ENCODE measurements at regions not wholly inside any gene's neighbourhood (a gene's known extent, or its start where the extent isn't known, plus 50 kb on each side); places are given as distances from the start of the nearest gene placed in this dataset.

DNA sequence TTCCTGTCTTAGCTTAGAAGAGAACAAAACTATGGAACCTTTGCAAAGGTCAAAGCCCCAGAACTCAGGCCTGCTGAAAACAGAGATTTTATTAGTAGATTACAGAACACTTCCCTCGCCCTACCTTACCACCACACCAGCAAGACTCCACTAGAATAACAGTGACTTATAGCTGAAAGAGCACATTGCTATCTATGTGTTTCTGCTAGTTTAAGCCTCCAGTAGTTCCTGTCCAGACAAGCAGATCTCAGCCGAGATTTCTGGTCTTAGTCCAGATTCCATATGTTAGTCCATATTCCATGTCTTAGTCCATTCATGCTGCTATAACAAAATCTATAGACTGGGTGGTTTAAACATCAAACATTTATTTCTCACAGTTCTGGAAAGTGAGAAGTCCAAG is 412.3 kb upstream of the ID4 start:
- no peaks in the 10 kb centered on the region for H3K27me3 Mint-ChIP-seq (ENCODE audit: low read depth)
- no peaks in the 10 kb centered on the region for H3K36me3 Mint-ChIP-seq (ENCODE audit: insufficient read depth in 2 of 2)
- H3K4me3 Mint-ChIP-seq = no peak overlapping the region
- H3K4me1 Mint-ChIP-seq (ENCODE audit: low read depth) = no peaks in the 10 kb centered on the region
- DNase-seq (no peak), ATAC-seq (replicated peaks in 1 of 2) (no peak)
- H3K9me3 Mint-ChIP-seq = peaks cover 3 to 5% of the 10 kb centered on the region in 2 donors
- H3K27ac Mint-ChIP-seq = no peak overlapping the region

DNA sequence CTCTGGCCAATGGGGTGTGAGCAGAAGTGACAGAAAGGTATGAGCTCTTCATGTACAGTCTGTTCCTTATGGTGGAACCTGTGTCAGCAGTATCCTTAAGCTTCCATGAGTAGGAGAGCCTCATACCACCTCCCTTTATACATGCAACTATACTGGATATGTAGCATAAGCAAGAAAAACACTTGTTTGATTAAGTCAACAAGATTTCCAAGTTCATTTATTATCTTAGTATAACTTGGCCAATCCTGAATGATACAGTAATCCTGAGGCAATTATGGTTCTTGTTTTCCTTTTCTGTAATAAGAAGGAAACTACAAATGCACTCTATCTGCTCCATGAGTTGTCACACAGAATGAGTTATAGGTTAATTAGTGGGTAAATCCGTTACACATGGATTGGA is 409.6 kb upstream of the ID4 start:
- Mint-ChIP-seq H3K27me3 (ENCODE audit: low read depth) (no peaks in the 10 kb centered on the region), H3K9me3 (peaks cover 4 to 6% of the 10 kb centered on the region in 2 donors), H3K36me3 (ENCODE audit: insufficient read depth in 2 of 2) (no peaks in the 10 kb centered on the region), H3K27ac (no peak overlapping the region), H3K4me3 (no peak overlapping the region), H3K4me1 (ENCODE audit: low read depth) (no peaks in the 10 kb centered on the region)
- no peak for ATAC-seq (replicated peaks in 1 of 2)
- no peak for DNase-seq

DNA sequence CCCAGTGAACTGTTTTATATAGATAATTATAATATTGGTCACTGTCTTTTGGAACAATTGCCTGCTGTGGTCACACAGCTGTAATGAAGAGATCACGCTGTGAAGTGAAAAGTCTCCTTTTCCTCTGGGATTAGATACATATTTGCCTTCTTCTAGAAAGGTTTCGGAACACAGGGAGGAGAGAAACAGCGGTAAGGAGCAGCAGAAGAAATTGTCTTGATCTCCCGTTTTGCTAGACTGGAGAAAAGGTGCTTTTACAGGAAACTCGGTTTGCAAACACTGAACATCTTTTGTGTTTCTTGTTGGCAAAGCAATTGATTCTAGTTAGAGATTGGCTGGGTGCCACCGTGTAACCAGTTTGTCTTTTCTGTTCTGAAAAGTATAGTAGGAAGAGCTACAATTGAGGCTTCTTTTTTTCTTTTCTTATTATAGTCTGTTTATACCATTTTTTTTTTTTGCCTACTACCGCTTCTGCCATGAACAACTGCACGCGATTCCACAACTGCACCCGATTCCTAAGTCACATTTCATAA is 404.1 kb upstream of the ID4 start:
- Mint-ChIP-seq H3K9me3 (peaks cover 11% of the 10 kb centered on the region in 2 donors), H3K27me3 (ENCODE audit: low read depth) (no peaks in the 10 kb centered on the region), H3K36me3 (ENCODE audit: insufficient read depth in 2 of 2) (peaks cover 0 to 3% of the 10 kb centered on the region in 2 donors), H3K4me1 (ENCODE audit: low read depth) (no peaks in the 10 kb centered on the region), H3K27ac (no peak overlapping the region), H3K4me3 (no peak overlapping the region)
- DNase-seq = no peak
- no peak for ATAC-seq (replicated peaks in 1 of 2)

DNA sequence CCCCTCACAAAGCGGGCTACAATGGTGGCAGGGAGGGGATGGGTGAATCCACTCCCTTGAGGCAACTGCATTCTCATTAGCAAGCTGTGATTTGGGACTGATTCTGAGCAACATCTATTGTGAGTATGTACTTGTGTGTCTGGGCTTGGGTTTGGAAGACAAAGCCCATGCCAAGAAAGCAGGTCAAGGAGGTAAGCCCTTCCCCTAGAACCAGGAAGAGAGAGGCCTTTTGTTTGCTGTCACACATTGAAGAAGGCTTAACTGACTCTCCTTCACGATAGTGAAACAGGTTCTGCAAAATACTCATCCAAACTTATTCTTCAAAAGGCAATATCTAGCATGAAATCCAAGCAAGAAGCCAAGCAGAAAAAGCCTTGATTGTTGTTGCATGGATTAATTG is 403.1 kb upstream of the ID4 start:
- H3K9me3 Mint-ChIP-seq = peaks cover 11% of the 10 kb centered on the region in 2 donors
- no peak overlapping the region for H3K4me3 Mint-ChIP-seq

DNA sequence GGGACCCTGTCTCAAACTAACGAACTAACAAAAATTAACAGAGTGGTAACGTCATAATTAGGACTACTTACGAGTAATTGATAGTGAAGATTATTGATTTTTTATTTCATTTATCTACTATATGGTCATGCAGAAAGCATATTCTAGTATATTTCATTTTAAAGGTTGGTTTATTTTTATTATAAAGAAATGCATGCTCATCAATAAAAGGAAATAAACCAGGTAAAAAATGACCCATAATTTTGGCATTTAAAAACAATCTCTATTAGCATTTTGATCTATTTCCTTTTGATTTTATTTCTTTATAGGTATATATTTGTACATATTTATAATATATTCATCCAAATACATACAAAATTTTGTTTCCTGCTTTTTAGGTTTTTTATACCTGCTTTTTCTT is 401.4 kb upstream of the ID4 start:
- Mint-ChIP-seq H3K27me3 (ENCODE audit: low read depth) (no peaks in the 10 kb centered on the region), H3K27ac (no peak overlapping the region), H3K4me3 (no peak overlapping the region), H3K9me3 (peaks cover 8% of the 10 kb centered on the region in 2 donors), H3K36me3 (ENCODE audit: insufficient read depth in 2 of 2) (peaks cover 0 to 3% of the 10 kb centered on the region in 2 donors), H3K4me1 (ENCODE audit: low read depth) (no peaks in the 10 kb centered on the region)
- ATAC-seq (replicated peaks in 1 of 2) (no peak), DNase-seq (no peak)

More for the DNA sequence above, 403.1 kb upstream of the ID4 start:
- Mint-ChIP-seq H3K36me3 (ENCODE audit: insufficient read depth in 2 of 2) (peaks cover 0 to 3% of the 10 kb centered on the region in 2 donors), H3K4me1 (ENCODE audit: low read depth) (no peaks in the 10 kb centered on the region), H3K27me3 (ENCODE audit: low read depth) (no peaks in the 10 kb centered on the region), H3K27ac (no peak overlapping the region)
- ATAC-seq (replicated peaks in 1 of 2) (no peak), DNase-seq (no peak)

DNA sequence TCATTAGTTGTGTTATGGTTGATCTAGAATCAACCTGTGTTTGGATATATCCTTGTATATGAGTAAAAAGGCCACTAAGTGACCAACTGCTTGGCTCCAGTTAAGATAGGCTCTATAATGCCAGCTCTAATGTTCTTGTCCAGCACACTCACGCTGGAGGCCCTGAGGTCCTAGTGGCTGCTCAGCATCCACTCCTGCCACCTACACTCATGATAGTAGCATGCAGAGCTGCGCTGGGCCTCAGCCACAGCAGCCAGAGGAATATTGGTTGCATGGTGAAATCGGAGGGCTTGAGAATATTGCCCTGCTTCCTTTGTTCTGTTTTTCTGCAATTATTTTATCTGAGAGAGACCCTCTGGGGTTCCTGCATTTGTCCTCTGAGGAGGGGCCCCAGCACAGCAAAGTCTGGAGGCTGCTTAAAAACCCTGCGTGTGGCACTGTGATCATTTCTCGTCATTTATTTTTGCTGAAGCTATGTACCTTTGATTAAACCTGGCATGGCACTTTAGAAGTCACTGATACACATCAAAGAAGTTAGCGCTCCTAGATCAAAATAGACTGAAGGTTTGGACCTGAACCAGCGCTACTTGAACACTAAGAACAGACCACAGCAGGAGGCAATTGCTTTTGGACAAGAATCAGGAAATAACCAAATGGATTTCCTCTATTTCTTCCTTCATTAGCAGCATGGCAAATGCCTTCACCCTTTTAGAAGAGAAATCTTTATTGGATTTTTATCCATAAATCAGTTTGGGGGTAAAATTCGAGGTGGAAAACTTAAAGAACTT is 398.4 kb upstream of the ID4 start:
- Mint-ChIP-seq H3K27me3 (ENCODE audit: low read depth) (no peaks in the 10 kb centered on the region), H3K36me3 (ENCODE audit: insufficient read depth in 2 of 2) (peaks cover 0 to 3% of the 10 kb centered on the region in 2 donors), H3K27ac (no peak overlapping the region), H3K4me1 (ENCODE audit: low read depth) (no peaks in the 10 kb centered on the region), H3K9me3 (peaks cover 7 to 8% of the 10 kb centered on the region in 2 donors), H3K4me3 (no peak overlapping the region)
- ATAC-seq (replicated peaks in 1 of 2) (no peak), DNase-seq (no peak)

DNA sequence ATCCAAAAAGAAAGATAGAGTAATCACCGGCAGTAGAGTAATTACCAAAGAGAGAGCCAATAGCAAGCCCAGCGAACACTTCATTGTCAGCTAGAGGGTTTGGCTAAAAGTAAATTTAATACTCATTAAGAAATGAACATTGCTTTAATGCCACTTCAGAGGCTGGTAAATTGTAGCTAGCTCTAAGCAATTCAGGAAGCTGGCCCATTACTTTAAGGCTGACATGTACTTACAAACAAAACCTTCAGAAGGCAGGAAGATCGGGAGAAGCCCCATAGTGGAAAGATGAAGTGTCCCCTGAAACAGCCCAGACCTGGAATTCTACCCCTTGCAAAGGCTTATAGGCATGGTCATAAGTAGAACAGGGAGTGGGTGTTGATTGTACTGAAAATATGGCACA is 396.6 kb upstream of the ID4 start:
- ATAC-seq (replicated peaks in 1 of 2) (no peak), DNase-seq (no peak)
- H3K27ac Mint-ChIP-seq = no peak overlapping the region
- H3K4me1 Mint-ChIP-seq (ENCODE audit: low read depth) = no peaks in the 10 kb centered on the region
- H3K36me3 Mint-ChIP-seq (ENCODE audit: insufficient read depth in 2 of 2) = peaks cover 0 to 3% of the 10 kb centered on the region in 2 donors
- H3K4me3 Mint-ChIP-seq = no peak overlapping the region
- peaks cover 7 to 12% of the 10 kb centered on the region in 2 donors for H3K9me3 Mint-ChIP-seq
- H3K27me3 Mint-ChIP-seq (ENCODE audit: low read depth) = no peaks in the 10 kb centered on the region

DNA sequence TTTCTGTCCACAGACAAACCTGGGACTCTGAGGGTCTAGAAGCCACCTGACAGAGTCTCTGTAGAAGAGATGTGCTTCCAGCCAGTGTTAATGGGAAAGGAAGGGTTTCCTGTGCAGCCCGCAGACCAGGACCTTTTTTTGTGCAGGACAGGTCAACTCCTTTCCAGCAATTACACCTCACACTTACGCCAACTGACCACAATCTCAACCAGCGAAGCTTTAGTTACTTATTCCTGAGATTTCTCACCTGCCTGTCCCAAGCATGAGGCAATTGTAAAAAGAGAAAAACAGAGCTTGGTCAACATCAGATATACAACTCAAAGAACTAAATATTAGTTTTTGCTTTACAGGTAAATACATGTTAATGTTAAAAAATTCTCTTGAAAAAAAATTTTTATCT is 393.8 kb upstream of the ID4 start:
- peaks cover 2 to 6% of the 10 kb centered on the region in 2 donors for H3K9me3 Mint-ChIP-seq
- H3K27ac Mint-ChIP-seq = no peak overlapping the region
- no peaks in the 10 kb centered on the region for H3K4me1 Mint-ChIP-seq (ENCODE audit: low read depth)
- no peak overlapping the region for H3K4me3 Mint-ChIP-seq
- no peaks in the 10 kb centered on the region for H3K36me3 Mint-ChIP-seq (ENCODE audit: insufficient read depth in 2 of 2)
- no peaks in the 10 kb centered on the region for H3K27me3 Mint-ChIP-seq (ENCODE audit: low read depth)
- ATAC-seq (replicated peaks in 1 of 2) (no peak), DNase-seq (no peak)

DNA sequence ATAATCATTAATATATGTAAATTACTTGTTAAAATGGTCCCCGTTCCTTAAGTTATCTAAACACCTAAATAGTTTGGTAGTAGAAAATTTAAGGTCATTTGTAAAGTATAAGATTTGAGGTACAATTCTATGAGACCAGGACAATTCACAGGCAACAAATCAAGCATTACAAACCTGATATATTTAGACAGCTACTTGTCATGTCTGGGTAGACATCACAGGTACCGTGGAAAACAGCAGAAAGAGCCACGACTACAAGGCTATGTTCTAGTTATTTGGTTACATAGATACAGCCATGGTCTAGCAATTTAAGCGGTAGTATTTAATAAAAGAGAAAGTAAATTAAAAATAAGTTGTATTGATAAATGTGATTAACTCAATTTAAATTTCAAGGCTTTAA is 393.1 kb upstream of the ID4 start:
- DNase-seq (no peak), ATAC-seq (replicated peaks in 1 of 2) (no peak)
- Mint-ChIP-seq H3K4me3 (no peak overlapping the region), H3K27me3 (ENCODE audit: low read depth) (no peaks in the 10 kb centered on the region), H3K9me3 (peaks cover 2 to 6% of the 10 kb centered on the region in 2 donors), H3K27ac (no peak overlapping the region), H3K4me1 (ENCODE audit: low read depth) (no peaks in the 10 kb centered on the region), H3K36me3 (ENCODE audit: insufficient read depth in 2 of 2) (no peaks in the 10 kb centered on the region)

DNA sequence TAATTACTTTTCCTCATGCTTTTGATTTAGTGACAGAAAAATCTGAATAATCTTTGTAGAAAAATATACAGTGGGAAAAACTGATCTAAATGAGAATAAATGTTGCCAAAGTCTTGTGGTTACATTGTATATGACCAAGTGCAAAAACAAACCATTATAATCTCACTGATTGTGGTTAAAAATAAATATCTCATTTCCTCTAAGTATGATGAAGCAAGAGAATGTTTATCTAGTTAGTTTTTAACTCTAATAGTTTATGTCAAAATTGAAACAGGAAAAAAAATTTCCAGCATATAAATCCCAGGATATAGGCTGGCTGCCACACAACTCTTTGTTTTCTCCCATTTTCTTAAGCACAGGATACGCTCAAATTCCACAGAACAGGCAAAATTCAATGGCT is 392.7 kb upstream of the ID4 start:
- H3K9me3 Mint-ChIP-seq = peaks cover 2 to 6% of the 10 kb centered on the region in 2 donors
- ATAC-seq (replicated peaks in 1 of 2) = no peak
- H3K27me3 Mint-ChIP-seq (ENCODE audit: low read depth) = no peaks in the 10 kb centered on the region
- no peaks in the 10 kb centered on the region for H3K36me3 Mint-ChIP-seq (ENCODE audit: insufficient read depth in 2 of 2)
- no peak overlapping the region for H3K4me3 Mint-ChIP-seq
- no peaks in the 10 kb centered on the region for H3K4me1 Mint-ChIP-seq (ENCODE audit: low read depth)
- no peak for DNase-seq
- H3K27ac Mint-ChIP-seq = no peak overlapping the region

DNA sequence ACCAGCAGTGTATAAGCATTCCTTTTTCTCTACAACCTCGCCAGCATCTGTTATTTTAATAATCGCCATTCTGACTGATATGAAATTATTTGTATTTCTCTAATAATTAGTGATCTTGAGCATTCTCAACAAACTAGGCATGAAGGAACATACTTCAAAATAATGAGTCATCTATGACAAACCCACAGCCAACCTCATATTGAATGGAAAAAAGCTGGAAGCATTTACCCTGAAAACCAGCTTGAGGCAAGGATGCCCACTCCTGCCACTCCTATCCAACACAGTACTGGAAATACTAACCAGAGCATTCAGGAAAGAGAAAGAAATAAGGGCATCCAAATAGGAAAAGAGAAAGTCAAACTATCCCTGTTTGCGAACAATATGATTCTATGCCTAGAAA is 390.6 kb upstream of the ID4 start:
- no peak for ATAC-seq (replicated peaks in 1 of 2)

DNA sequence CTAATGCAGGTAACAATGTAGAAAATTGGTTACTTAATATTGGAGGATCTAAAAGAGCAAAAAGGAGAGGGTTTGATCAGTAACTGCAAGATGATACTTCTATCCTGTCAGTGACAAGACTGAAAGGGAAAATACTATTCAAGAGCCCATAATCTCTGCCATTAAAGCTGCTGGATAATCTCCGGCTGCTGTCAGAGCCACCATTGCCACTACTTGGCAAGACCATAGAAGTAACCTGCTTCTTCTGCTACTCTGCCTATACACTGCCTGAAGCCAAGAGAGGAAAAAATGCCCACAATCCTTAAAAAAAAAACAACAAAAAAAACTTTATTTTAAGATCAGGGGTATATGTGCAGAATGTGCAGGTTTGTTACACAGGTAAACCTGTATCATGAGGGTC is 386.5 kb upstream of the ID4 start:
- Mint-ChIP-seq H3K36me3 (ENCODE audit: insufficient read depth in 2 of 2) (no peaks in the 10 kb centered on the region), H3K4me3 (no peak overlapping the region), H3K27ac (no peak overlapping the region), H3K9me3 (peaks cover 2 to 4% of the 10 kb centered on the region in 2 donors), H3K27me3 (ENCODE audit: low read depth) (no peaks in the 10 kb centered on the region), H3K4me1 (ENCODE audit: low read depth) (no peaks in the 10 kb centered on the region)
- ATAC-seq (replicated peaks in 1 of 2) = no peak
- no peak for DNase-seq

More for the DNA sequence above, 390.6 kb upstream of the ID4 start:
- Mint-ChIP-seq H3K27me3 (ENCODE audit: low read depth) (no peaks in the 10 kb centered on the region), H3K27ac (no peak overlapping the region), H3K36me3 (ENCODE audit: insufficient read depth in 2 of 2) (no peaks in the 10 kb centered on the region), H3K4me1 (ENCODE audit: low read depth) (no peaks in the 10 kb centered on the region), H3K4me3 (no peak overlapping the region), H3K9me3 (peaks cover 4 to 6% of the 10 kb centered on the region in 2 donors)
- no peak for DNase-seq

DNA sequence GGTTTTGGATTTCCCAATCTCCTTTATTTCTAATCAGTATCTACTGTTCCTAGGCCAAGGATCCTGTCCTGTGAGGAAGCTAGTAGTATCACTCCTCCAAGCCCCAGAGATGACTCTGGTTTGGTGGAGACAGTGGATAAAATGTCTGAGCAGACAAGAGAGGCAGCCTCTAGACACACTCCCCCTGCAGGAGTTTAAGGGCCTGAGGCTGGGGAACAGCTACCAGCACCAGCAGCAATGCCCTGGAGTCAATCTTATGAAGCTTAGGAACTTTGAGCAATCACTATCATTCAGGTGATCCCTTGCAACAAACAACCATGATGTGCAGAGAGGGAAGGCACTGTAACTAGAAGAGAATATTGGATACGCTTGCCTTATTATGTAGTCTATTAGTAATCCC is 384.7 kb upstream of the ID4 start:
- no peaks in the 10 kb centered on the region for H3K36me3 Mint-ChIP-seq (ENCODE audit: insufficient read depth in 2 of 2)
- ATAC-seq (replicated peaks in 1 of 2) = no peak
- no peak for DNase-seq
- H3K9me3 Mint-ChIP-seq = peaks cover 0 to 4% of the 10 kb centered on the region in 2 donors
- no peaks in the 10 kb centered on the region for H3K27me3 Mint-ChIP-seq (ENCODE audit: low read depth)
- no peak overlapping the region for H3K27ac Mint-ChIP-seq
- H3K4me1 Mint-ChIP-seq (ENCODE audit: low read depth) = no peaks in the 10 kb centered on the region
- H3K4me3 Mint-ChIP-seq = no peak overlapping the region

Data from activated T-cell treated with anti-CD3 and anti-CD28 coated beads, Interleukin-2, amount 50 U/mL, for 72 hours (primary cell).